Mucosa of descending colon (tissue), 3 donors: ENCODE measurements at regions not wholly inside any gene's neighbourhood (a gene's known extent, or its start where the extent isn't known, plus 50 kb on each side); places are given as distances from the start of the nearest gene placed in this dataset.
A peak's percentile ranks its signal among the peaks of the same experiment; 100 is the strongest.

Source experiments
- ATAC-seq: fragments of 200-7000 bp; cut with Tn5 transposase; one replicate; pipeline ENCODE4 v1.9.1; 2020; ENCODE audit warnings: mild to moderate bottlenecking, moderate library complexity
- DNase-seq, 3 donors: peaks; one replicate each; pipeline ENCODE4 v3.0.0-alpha.2; 2020
- H3K36me3 ChIP-seq: fragments of 200-600 bp; one replicate; pipeline ENCODE4 v1.8.0; 2021; ENCODE audit warnings: low read depth, mild to moderate bottlenecking
- H3K4me1 ChIP-seq: fragments of 200-600 bp; one replicate; pipeline ENCODE4 v1.8.0; 2021; ENCODE audit warnings: low read depth, mild to moderate bottlenecking
- H3K4me3 ChIP-seq: fragments of 200-600 bp; one replicate; pipeline ENCODE4 v1.8.0; 2021; ENCODE audit warnings: mild to moderate bottlenecking
- H3K9me3 ChIP-seq: fragments of 200-600 bp; one replicate; pipeline ENCODE4 v1.8.0; 2021; ENCODE audit warnings: mild to moderate bottlenecking
- CTCF ChIP-seq: fragments of 200-600 bp; IDR thresholded peaks from one replicate; pipeline ENCODE4 v1.8.0; 2022; ENCODE audit warnings: antibody characterized with exemption, mild to moderate bottlenecking
- intact Hi-C, 2 donors: fragments of 100-400 bp; cut with DNase I in 1 of 2; cut with micrococcal nuclease in 1 of 2; formaldehyde crosslinking; loops; one replicate each; pipeline versions ENCODE4 v1.11.0 to v1.11.1; 2022; cut with DNase I, micrococcal nuclease
- donor health status: DM: no; HTN: no; CAD: no; lungs with moderate emphysema.
- donor health status: DM: no; HTN: no; CAD: no.
- donor health status: DM: no; HTN: yes; CAD: no.

DNA sequence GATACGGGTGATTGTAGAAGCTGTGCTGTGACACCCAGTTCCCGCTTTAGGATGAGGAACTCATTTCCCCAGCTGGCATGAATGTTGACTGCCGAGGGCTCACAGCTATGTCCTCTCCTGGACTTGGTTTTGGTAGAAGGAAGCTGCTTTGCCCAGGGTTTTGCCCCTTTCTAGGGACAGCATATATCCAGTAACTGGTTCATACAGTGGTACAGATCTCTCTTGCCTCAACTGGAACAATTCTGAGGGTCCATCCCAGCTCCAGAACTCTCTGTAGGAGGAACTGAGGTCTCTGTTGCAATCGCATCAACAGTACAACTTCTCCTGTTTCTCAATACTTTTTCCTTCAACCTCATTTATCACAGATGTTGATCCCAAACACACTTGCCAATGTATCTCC, 54.5 kb upstream of the FNDC3B start:
- intact Hi-C loops: no loop called here
- Histone ChIP-seq H3K4me3 (no peak overlapping the region), H3K36me3 (no peaks in the 10 kb centered on the region), H3K4me1 (no peaks in the 10 kb centered on the region), H3K9me3 (no peaks in the 10 kb centered on the region)
- no peak for DNase-seq
- TF ChIP-seq CTCF: no peak
- peak; percentile 31 for ATAC-seq

DNA sequence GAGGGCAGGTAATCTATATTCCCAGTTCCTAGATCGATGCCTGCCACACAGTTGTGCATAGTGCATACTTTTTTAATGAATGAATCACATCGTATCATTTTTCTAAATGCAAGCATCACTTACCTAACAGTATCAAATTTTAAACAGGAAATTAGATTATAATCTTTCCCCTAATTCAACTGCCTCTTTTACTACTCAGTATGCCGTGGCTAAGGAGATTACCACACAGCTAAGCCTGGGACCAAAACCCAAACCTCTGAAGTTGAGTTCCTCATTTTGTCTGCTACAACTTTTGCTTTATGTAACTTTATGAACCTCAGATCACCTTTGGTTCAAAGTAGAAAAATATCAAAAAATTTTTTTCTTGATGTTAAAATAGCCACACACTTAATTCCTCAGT, 53.2 kb upstream of the FNDC3B start:
- H3K36me3 ChIP-seq: no peaks in the 10 kb centered on the region
- DNase-seq: no peak
- no peak overlapping the region for H3K4me3 ChIP-seq
- intact Hi-C loops: no loop called here
- H3K4me1 ChIP-seq: no peaks in the 10 kb centered on the region
- TF ChIP-seq CTCF: no peak
- no peak for ATAC-seq
- no peaks in the 10 kb centered on the region for H3K9me3 ChIP-seq

DNA sequence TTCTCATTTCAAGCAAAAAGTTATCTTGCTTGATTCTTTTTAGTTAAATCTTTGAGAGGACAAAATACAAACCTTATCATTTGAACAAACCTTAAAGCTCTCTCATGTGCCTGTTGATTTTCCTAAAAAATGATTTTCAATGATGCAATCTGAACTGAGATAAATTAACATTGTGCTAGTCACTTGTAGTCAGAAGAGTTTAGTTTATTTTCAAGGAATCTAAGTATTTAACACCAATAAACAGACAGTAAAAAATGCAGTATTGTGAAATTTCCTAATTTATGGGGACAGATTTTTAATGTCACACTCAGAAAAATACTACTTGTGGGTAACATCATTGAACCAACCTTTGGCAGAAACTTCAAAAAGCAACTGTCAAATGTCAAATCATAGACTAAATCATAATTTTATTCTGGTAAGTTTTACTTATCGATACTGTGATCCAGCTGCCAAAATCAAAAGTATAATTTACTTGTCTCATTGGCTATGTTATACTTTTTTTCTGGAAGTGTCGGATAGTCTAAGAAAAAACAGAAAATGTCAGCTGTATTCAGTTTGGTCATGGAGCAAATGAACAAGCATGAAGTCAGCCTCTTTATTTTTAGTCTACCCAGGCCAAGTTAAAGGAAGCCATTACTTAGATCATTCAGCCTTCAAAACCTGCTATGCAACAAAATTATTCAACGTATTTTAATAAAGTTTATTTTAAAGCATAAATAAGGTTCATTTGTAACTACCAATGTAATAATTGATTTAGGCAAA, 52.4 kb upstream of the FNDC3B start:
- intact Hi-C loops: no loop called here
- no peaks in the 10 kb centered on the region for H3K36me3 ChIP-seq
- no peak for TF ChIP-seq CTCF
- ATAC-seq: no peak
- H3K9me3 ChIP-seq: no peaks in the 10 kb centered on the region
- H3K4me3 ChIP-seq: no peak overlapping the region
- no peaks in the 10 kb centered on the region for H3K4me1 ChIP-seq
- no peak for DNase-seq
